Keratinocyte (primary cell): ENCODE measurements at regions not wholly inside any gene's neighbourhood (a gene's known extent, or its start where the extent isn't known, plus 50 kb on each side); places are given as distances from the start of the nearest gene placed in this dataset.

Source experiments
- DNase-seq: peaks from one replicate; pipeline ENCODE4 v3.0.0-alpha.2; 2011; ENCODE audit warnings: low read depth, missing footprints, low spot score
- FAIRE-seq: peaks from 2 replicates; lab custom pipeline; 2011; peaks lifted over from hg19 to GRCh38; lab: Jason Lieb, UNC
- H2AFZ ChIP-seq: 2 replicates; pipeline ENCODE4 v1.6.0; 2012; ENCODE audit warnings: low read length, control low read depth, inconsistent platforms; ENCODE audit not compliant: control insufficient read depth
- H3K27ac ChIP-seq: 2 replicates; pipeline ENCODE4 v1.5.1; 2011; ENCODE audit warnings: low read length; ENCODE audit not compliant: control insufficient read depth, insufficient read depth
- H3K27me3 ChIP-seq: 3 replicates; pipeline ENCODE4 v1.6.0; 2011; ENCODE audit warnings: low read length; ENCODE audit not compliant: control insufficient read depth, insufficient read depth; ENCODE audit errors: extremely low read depth
- H3K36me3 ChIP-seq, 2 experiments: 2 replicates in 1 of 2; 3 replicates in 1 of 2; pipeline ENCODE4 v1.5.1; 2011; ENCODE audit warnings: low read length in 2 of 2, mild to moderate bottlenecking in 1 of 2; ENCODE audit not compliant: control insufficient read depth in 2 of 2, insufficient read depth in 2 of 2; ENCODE audit errors: extremely low read depth in 1 of 2
- H3K4me1 ChIP-seq: 3 replicates; pipeline ENCODE4 v1.5.1; 2011; ENCODE audit warnings: low read length; ENCODE audit not compliant: control insufficient read depth, insufficient read depth; ENCODE audit errors: extremely low read depth
- H3K4me2 ChIP-seq: 3 replicates; pipeline ENCODE4 v1.6.0; 2011; ENCODE audit warnings: low read depth, low read length; ENCODE audit not compliant: control insufficient read depth, insufficient read depth; ENCODE audit errors: extremely low read depth
- H3K4me3 ChIP-seq, 3 experiments: fragments of 200-600 bp in 1 of 3; sonication (generic) in 1 of 3; 2 replicates in 2 of 3; 3 replicates in 1 of 3; pipeline ENCODE4 v1.5.1; 2011 to 2016; ENCODE audit warnings: low read length in 3 of 3, mild to moderate bottlenecking in 3 of 3, control low read depth in 2 of 3, inconsistent platforms in 1 of 3, low read depth in 1 of 3, mixed read lengths in 1 of 3, mixed run types in 1 of 3, moderate library complexity in 1 of 3; ENCODE audit not compliant: control insufficient read depth in 2 of 3, insufficient read depth in 2 of 3; ENCODE audit errors: extremely low read depth in 1 of 3
- H3K79me2 ChIP-seq: 2 replicates; pipeline ENCODE4 v1.6.0; 2012; ENCODE audit warnings: low read length; ENCODE audit not compliant: control insufficient read depth, insufficient read depth
- H3K9ac ChIP-seq: 3 replicates; pipeline ENCODE4 v1.6.0; 2011; ENCODE audit warnings: low read length; ENCODE audit not compliant: control insufficient read depth, insufficient read depth; ENCODE audit errors: extremely low read depth
- H3K9me1 ChIP-seq: 3 replicates; pipeline ENCODE4 v1.6.0; 2011; ENCODE audit warnings: low read length; ENCODE audit not compliant: control insufficient read depth, insufficient read depth; ENCODE audit errors: extremely low read depth
- H3K9me3 ChIP-seq: 2 replicates; pipeline ENCODE4 v1.5.1; 2012; ENCODE audit warnings: low read depth, low read length; ENCODE audit not compliant: control insufficient read depth
- H4K20me1 ChIP-seq: 3 replicates; pipeline ENCODE4 v1.6.0; 2011; ENCODE audit warnings: low read length; ENCODE audit not compliant: control insufficient read depth, insufficient read depth; ENCODE audit errors: extremely low read depth
- EZH2 ChIP-seq: IDR thresholded peaks from one replicate; pipeline ENCODE4 v1.6.1; 2012; ENCODE audit warnings: inconsistent platforms, mild to moderate bottlenecking, low read length, moderate library complexity
- dilution Hi-C: fragments of 300-500 bp; cut with MboI; formaldehyde crosslinking; loops from one replicate; pipeline ENCODE4 v1.7.0; 2020; ENCODE audit warnings: low sequenced_read_pairs; ENCODE audit not compliant: extremely low pct_ligation_motif_present
- TF ChIP-seq, protein P1 (sequence below), 3 experiments: IDR thresholded peaks in 1 of 3; conservative IDR thresholded peaks in 1 of 3; optimal IDR thresholded peaks in 1 of 3; 2 replicates in 2 of 3; 3 replicates in 1 of 3; pipeline versions ENCODE3 to v1.5.1; 2011; ENCODE audit warnings: low read length in 3 of 3, mild to moderate bottlenecking in 3 of 3, moderate library complexity in 2 of 3, control low read depth in 1 of 3, inconsistent platforms in 1 of 3; ENCODE audit not compliant: insufficient read depth in 2 of 3; ENCODE audit errors: extremely low read depth in 1 of 3

DNA sequence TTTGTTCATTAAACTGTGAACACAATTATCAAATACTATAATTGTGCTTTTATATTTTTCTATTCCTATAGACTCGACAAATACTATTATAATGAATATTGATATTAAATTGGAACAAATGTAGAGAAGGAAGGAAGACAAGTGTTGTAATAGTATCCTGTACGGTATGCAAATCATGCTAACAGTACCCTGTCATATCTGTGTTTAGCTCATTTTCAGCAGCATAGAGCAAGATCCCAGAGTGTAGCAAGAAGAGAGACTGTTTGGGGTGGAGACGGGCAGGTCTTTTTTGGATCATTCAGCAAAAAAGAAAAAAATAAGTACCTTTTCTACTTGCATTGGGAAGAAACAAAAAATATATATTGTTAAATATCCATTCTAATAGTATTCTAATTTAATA is 224.1 kb downstream of the TPRG1 start:
- DNase-seq: no peak
- Histone ChIP-seq H3K27ac (no peak overlapping the region), H3K9me1 (no peaks in the 10 kb centered on the region), H3K79me2 (no peaks in the 10 kb centered on the region), H4K20me1 (no peaks in the 10 kb centered on the region), H3K4me2 (no peak overlapping the region), H3K9ac (no peak overlapping the region), H3K36me3 (no peaks in the 10 kb centered on the region), H3K4me1 (peaks cover 25% of the 10 kb centered on the region), H3K4me3 (no peak overlapping the region), H2AFZ (no peak overlapping the region), H3K27me3 (no peaks in the 10 kb centered on the region), H3K9me3 (no peaks in the 10 kb centered on the region)
- FAIRE-seq: no peak
- TF ChIP-seq EZH2: no peak
- dilution Hi-C loops: no loop called here

DNA sequence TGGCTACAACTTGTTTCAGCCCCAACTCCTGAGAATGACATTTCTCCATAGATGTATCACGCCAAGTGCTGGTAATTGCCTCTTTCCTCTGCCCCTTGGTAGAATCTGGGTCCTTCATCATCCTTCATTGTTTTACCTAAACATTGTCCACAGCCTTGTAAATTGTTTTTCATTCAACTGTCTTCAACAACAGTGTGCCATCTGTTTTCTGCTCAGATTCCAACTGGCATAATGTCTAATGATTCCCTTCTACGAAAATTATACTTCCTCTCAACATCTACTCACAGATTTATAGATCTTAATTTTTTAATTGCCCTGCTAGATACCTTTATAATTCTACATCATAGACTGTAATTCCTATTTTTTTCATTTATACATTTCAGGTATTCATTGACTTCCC is 226.9 kb downstream of the TPRG1 start:
- Histone ChIP-seq H2AFZ (no peak overlapping the region), H3K36me3 (no peaks in the 10 kb centered on the region), H3K9me3 (no peaks in the 10 kb centered on the region), H3K79me2 (no peaks in the 10 kb centered on the region), H3K4me1 (peaks cover 8% of the 10 kb centered on the region), H3K27me3 (no peaks in the 10 kb centered on the region), H3K9ac (no peak overlapping the region), H3K9me1 (no peaks in the 10 kb centered on the region), H3K27ac (no peak overlapping the region), H3K4me2 (no peak overlapping the region), H4K20me1 (no peaks in the 10 kb centered on the region), H3K4me3 (no peak overlapping the region)
- no peak for FAIRE-seq
- no peak for DNase-seq
- dilution Hi-C loops: no loop called here
- no peak for TF ChIP-seq EZH2
- TF ChIP-seq, protein P1, sequence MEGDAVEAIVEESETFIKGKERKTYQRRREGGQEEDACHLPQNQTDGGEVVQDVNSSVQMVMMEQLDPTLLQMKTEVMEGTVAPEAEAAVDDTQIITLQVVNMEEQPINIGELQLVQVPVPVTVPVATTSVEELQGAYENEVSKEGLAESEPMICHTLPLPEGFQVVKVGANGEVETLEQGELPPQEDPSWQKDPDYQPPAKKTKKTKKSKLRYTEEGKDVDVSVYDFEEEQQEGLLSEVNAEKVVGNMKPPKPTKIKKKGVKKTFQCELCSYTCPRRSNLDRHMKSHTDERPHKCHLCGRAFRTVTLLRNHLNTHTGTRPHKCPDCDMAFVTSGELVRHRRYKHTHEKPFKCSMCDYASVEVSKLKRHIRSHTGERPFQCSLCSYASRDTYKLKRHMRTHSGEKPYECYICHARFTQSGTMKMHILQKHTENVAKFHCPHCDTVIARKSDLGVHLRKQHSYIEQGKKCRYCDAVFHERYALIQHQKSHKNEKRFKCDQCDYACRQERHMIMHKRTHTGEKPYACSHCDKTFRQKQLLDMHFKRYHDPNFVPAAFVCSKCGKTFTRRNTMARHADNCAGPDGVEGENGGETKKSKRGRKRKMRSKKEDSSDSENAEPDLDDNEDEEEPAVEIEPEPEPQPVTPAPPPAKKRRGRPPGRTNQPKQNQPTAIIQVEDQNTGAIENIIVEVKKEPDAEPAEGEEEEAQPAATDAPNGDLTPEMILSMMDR (optimal IDR thresholded peaks at IDR 0.05 in 1 of 3, IDR thresholded peaks at IDR 0.05 in 1 of 3, conservative IDR thresholded peaks at IDR 0.05 in 1 of 3; ENCODE audit: extremely low read depth in 1 of 3, insufficient read depth in 2 of 3, low read length in 3 of 3): no peak

DNA sequence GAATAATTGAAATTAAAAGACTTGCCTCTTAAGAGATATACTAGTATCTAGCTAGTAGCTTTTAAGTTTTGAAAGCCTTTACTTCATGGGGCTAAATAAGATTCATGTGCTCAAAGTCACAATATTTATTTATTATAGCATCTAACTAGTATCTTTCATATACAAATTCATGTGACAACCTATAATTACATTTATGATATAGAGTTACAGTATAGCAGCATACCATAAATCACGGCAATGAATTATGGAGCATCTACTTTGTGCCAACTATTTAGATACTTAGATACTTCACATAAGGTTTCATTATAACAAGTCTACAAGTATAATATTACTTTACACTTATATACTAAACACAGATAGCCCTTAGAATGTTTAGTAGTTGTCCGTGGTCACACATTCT is 229.4 kb downstream of the TPRG1 start:
- H3K4me2 ChIP-seq: no peak overlapping the region
- dilution Hi-C loops: no loop called here
- no peak for DNase-seq
- H4K20me1 ChIP-seq: no peaks in the 10 kb centered on the region
- no peaks in the 10 kb centered on the region for H3K27me3 ChIP-seq
- no peak overlapping the region for H3K9ac ChIP-seq
- no peaks in the 10 kb centered on the region for H3K9me1 ChIP-seq
- no peak overlapping the region for H3K4me3 ChIP-seq
- no peaks in the 10 kb centered on the region for H3K9me3 ChIP-seq
- H3K79me2 ChIP-seq: no peaks in the 10 kb centered on the region
- no peaks in the 10 kb centered on the region for H3K36me3 ChIP-seq
- H3K4me1 ChIP-seq: no peaks in the 10 kb centered on the region
- H3K27ac ChIP-seq: no peak overlapping the region
- TF ChIP-seq, protein P1 (optimal IDR thresholded peaks at IDR 0.05 in 1 of 3, IDR thresholded peaks at IDR 0.05 in 1 of 3, conservative IDR thresholded peaks at IDR 0.05 in 1 of 3; ENCODE audit: extremely low read depth in 1 of 3, insufficient read depth in 2 of 3, low read length in 3 of 3): no peak
- TF ChIP-seq EZH2: no peak
- no peak overlapping the region for H2AFZ ChIP-seq
- no peak for FAIRE-seq
